ENCODE measurements at regions not wholly inside any gene's neighbourhood (a gene's known extent, or its start where the extent isn't known, plus 50 kb on each side); places are given as distances from the start of the nearest gene placed in this dataset.

GRCh38 chr2:191539068-191539467 lies 138.9 kb upstream of the NABP1 start:
- no peak for TF ChIP-seq POLR2AphosphoS5 (IDR thresholded peaks at IDR 0.05; ENCODE audit: low read depth, low read length)
- TF ChIP-seq REST (IDR thresholded peaks at IDR 0.05; ENCODE audit: insufficient read depth in 1 of 2, low read depth in 2 of 2, low read length in 2 of 2): no peak
- TF ChIP-seq SIN3A (IDR thresholded peaks at IDR 0.05; ENCODE audit: borderline replicate concordance, insufficient read depth, low read length): no peak
- no peak for TF ChIP-seq TAF1 (IDR thresholded peaks at IDR 0.05; ENCODE audit: borderline replicate concordance, insufficient read depth, low read length)
- no peak for TF ChIP-seq FOXP2 (optimal IDR thresholded peaks at IDR 0.05; ENCODE audit: borderline replicate concordance, extremely low read depth, extremely low read length, insufficient read depth)

Data from PFSK-1 (cell line).